ENCODE measurements at regions not wholly inside any gene's neighbourhood (a gene's known extent, or its start where the extent isn't known, plus 50 kb on each side); places are given as distances from the start of the nearest gene placed in this dataset.

GRCh38 chr11:64500176-64501013 is 55.3 kb upstream of the SLC22A11 start (continued):
- TF ChIP-seq CREB3 (tag; conservative IDR thresholded peaks at IDR 0.05; ENCODE audit: low read depth) = no peak
- TF ChIP-seq ZNF695 (CRISPR knock-in tag; IDR thresholded peaks at IDR 0.05) = no peak
- TF ChIP-seq SMARCE1 (IDR thresholded peaks at IDR 0.05) = no peak
- TF ChIP-seq XRCC3 (IDR thresholded peaks at IDR 0.05) = no peak
- TF ChIP-seq MYBL2 (IDR thresholded peaks at IDR 0.05; ENCODE audit: low read depth) = no peak
- no peak for TF ChIP-seq MYBL2 (CRISPR knock-in tag; IDR thresholded peaks at IDR 0.05; ENCODE audit: borderline replicate concordance)
- TF ChIP-seq IFI16 (CRISPR knock-in tag; IDR thresholded peaks at IDR 0.05) = no peak
- TF ChIP-seq HMG20A (CRISPR knock-in tag; conservative IDR thresholded peaks at IDR 0.05) = no peak
- no peak for TF ChIP-seq BMI1 (IDR thresholded peaks at IDR 0.05; ENCODE audit: low read length)
- TF ChIP-seq SAFB (IDR thresholded peaks at IDR 0.05; ENCODE audit: borderline replicate concordance, low read depth, low read length) = no peak
- TF ChIP-seq BDP1 (IDR thresholded peaks at IDR 0.05; ENCODE audit: insufficient read depth, insufficient read length) = no peak
- no peak for TF ChIP-seq ZNF12 (CRISPR knock-in tag; IDR thresholded peaks at IDR 0.05)
- peak; percentile 58 to 93 (median 78) for TF ChIP-seq YY1 (IDR thresholded peaks at IDR 0.05; ENCODE audit: borderline replicate concordance in 1 of 3, control insufficient read depth in 1 of 3, extremely low read depth in 1 of 3, insufficient read depth in 3 of 3, insufficient read length in 1 of 3, insufficient replicate concordance in 2 of 3, low read depth in 1 of 3, low read length in 2 of 3)
- 0 out of 2 replicates have a peak, but pooled peaks have one; percentile 61 for TF ChIP-seq ZNF175 (CRISPR knock-in tag; IDR thresholded peaks at IDR 0.05; ENCODE audit: low read depth)
- TF ChIP-seq GATAD2A (IDR thresholded peaks at IDR 0.05) = no peak
- TF ChIP-seq ZKSCAN8 (CRISPR knock-in tag; IDR thresholded peaks at IDR 0.05) = 0 out of 2 replicates have a peak, but pooled peaks have one; percentile 21
- no peak for TF ChIP-seq TARDBP (IDR thresholded peaks at IDR 0.05)
- TF ChIP-seq CBX8 (IDR thresholded peaks at IDR 0.05; ENCODE audit: borderline replicate concordance, extremely low read depth, low read depth, low read length, poor library complexity, severe bottlenecking) = no peak
- no peak for TF ChIP-seq ZNF780A (CRISPR knock-in tag; IDR thresholded peaks at IDR 0.05)
- TF ChIP-seq, protein P1, sequence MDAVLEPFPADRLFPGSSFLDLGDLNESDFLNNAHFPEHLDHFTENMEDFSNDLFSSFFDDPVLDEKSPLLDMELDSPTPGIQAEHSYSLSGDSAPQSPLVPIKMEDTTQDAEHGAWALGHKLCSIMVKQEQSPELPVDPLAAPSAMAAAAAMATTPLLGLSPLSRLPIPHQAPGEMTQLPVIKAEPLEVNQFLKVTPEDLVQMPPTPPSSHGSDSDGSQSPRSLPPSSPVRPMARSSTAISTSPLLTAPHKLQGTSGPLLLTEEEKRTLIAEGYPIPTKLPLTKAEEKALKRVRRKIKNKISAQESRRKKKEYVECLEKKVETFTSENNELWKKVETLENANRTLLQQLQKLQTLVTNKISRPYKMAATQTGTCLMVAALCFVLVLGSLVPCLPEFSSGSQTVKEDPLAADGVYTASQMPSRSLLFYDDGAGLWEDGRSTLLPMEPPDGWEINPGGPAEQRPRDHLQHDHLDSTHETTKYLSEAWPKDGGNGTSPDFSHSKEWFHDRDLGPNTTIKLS (IDR thresholded peaks at IDR 0.05; ENCODE audit: borderline replicate concordance, low read depth) = no peak
- no peak for TF ChIP-seq NRF1 (conservative IDR thresholded peaks at IDR 0.05 in 1 of 2, IDR thresholded peaks at IDR 0.05 in 1 of 2)
- no peak for TF ChIP-seq THRAP3 (IDR thresholded peaks at IDR 0.05; ENCODE audit: borderline replicate concordance)
- no peak for TF ChIP-seq ZNF174 (CRISPR knock-in tag; IDR thresholded peaks at IDR 0.05)
- TF ChIP-seq KAT2B (IDR thresholded peaks at IDR 0.05; ENCODE audit: low read depth, low read length) = no peak
- TF ChIP-seq, protein P2, sequence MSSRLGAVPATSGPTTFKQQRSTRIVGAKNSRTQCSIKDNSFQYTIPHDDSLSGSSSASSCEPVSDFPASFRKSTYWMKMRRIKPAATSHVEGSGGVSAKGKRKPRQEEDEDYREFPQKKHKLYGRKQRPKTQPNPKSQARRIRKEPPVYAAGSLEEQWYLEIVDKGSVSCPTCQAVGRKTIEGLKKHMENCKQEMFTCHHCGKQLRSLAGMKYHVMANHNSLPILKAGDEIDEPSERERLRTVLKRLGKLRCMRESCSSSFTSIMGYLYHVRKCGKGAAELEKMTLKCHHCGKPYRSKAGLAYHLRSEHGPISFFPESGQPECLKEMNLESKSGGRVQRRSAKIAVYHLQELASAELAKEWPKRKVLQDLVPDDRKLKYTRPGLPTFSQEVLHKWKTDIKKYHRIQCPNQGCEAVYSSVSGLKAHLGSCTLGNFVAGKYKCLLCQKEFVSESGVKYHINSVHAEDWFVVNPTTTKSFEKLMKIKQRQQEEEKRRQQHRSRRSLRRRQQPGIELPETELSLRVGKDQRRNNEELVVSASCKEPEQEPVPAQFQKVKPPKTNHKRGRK (tag; IDR thresholded peaks at IDR 0.05) = no peak

Measured in K562 (cell line).